HG02759 (cell line): ENCODE measurements at regions not wholly inside any gene's neighbourhood (a gene's known extent, or its start where the extent isn't known, plus 50 kb on each side); places are given as distances from the start of the nearest gene placed in this dataset.
"Not testable (repeated sequence)": the region's sequence is repeated elsewhere in the genome, so short reads cannot be mapped to it uniquely, and the experiment has no call there.

Experiments used
- ATAC-seq: cut with Tn5 transposase; IDR thresholded peaks from one replicate; pipeline ENCODE4 v1.9.1; 2021; ENCODE audit warnings: mild to moderate bottlenecking, moderate library complexity; ENCODE audit not compliant: unreplicated experiment

DNA sequence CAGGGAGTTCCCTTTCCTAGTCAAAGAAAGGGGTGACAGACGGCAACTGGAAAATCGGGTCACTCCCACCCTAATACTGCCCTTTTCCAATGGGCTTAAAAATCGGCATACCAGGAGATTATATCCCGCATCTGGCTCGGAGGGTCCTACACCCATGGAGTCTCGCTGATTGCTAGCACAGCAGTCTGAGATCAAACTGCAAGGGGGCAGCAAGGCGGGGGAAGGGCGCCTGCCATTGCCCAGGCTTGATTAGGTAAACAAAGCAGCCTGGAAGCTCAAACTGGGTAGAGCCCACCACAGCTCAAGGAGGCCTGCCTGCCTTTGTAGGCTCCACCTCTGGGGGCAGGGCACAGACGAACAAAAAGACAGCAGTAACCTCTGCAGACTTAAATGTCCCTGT, 831.3 kb downstream of the TTLL7 start:
- ATAC-seq, result not testable (repeated sequence)

DNA sequence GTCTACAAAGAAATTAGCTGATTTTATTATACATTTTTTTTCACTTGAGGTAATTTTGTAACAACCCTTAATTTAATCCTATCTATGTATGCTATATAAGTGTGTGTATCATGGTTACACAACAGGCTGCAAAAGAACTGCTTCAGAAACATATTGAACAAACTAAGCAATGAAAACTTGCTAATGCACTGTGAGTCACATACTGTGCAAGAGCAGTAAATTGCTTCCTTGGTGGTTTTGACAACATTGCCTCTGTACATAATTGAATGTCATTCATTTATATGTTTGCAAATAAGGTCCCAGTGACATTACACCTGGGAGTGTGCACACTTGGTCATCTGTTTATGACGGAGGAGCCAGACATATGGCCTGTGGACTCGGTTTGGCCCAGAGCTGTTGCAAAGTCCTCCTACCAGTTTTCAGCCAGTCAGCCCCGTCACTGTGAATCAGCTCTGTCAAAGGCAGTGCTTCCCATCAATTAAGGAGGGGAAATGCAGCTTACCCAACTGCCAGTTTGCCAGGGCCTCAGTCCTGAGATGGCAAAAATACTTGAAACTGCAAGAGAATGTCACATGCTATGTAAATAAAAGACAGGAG, 835.0 kb downstream of the TTLL7 start:
- not testable (repeated sequence) for ATAC-seq

DNA sequence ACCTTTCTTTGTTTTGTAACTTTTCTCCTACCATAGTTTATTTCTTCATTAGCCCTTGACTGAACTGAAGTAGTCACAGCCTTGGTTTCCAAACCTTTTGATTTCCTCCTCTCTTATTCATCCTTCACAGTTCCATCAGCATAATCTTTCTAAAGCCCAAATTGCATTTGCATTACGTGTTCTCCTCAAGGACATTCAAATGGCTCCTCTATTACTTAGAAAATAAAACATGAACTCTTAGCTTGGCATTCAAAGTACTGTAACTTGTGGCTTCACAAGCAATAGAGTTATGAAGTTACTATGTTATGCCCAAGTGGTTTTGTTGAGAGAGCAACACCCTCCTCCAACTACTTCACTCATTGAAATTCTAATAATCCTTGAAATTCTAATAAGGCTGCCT, 840.0 kb downstream of the TTLL7 start:
- not testable (repeated sequence) for ATAC-seq

DNA sequence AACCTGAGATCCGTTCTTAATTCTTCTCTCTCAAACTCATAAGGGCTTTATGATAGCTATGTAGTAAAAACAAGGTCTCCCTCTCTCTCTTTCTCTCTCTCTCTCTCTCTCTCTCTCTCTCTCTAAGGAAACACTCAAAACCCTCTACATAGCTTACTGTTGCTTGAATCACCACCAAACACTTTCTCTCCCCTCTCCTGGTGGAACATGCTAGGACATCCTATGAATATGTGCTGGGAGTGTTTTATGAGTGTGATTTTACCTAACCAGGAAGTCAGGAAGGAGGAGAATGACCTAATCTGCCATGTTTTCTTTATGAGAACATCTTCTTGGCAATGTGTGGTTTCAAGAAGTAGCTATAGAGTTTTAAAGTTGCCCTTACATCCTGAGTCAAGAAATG, 844.6 kb downstream of the TTLL7 start:
- not testable (repeated sequence) for ATAC-seq

DNA sequence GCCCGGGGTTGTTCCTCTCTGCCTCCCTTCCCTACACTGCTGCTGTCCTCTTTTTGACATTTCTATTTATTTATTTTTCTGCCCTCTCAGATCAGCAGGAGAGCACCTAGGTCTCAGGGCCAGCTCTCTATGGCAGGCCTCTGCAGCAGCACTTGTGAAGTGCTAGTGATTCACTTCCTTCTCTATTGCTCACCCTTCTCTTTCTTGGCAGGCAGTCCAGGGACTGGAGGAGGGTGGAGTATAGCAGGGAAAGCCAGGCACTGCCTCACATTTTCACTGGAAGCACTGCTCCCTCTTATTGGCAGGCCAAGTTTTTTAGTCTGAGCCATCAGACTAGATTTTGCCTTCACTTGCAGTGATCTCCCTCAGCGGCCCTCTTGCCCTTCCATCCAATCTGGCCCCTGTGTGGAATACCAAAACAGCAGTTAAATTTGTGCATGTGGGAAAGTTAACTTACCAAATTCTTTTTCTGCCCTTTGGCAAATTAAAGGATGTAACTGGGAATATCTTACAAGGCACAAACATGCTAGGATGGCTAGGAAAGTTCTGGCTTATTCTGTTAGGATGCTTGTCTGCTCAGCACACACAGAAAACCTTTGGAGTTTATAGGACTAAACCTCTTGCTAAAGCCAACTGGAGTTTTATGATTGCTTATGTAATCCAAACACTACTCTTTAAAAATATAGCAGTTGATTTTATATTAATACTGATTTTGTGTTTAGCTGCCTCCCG, 847.6 kb downstream of the TTLL7 start:
- not testable (repeated sequence) for ATAC-seq

DNA sequence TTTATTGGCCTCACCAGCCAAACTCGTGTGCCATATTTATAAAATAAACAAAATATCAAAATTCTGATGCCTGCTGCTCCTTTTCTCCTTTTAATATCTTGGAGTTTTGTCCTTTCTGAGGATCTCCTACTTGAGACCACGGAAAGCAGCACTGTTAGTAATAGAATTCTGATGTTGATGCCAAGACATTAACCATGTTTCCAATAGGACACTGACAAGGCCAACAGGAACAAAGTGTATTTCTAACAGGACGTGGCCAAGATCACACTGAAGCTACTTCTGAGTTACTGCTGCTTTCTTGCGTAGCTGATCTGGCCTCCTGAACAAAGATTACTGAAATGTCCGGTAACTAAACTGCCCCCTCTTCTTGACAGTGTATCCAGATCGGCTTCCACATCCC, 848.5 kb downstream of the TTLL7 start:
- not testable (repeated sequence) for ATAC-seq

DNA sequence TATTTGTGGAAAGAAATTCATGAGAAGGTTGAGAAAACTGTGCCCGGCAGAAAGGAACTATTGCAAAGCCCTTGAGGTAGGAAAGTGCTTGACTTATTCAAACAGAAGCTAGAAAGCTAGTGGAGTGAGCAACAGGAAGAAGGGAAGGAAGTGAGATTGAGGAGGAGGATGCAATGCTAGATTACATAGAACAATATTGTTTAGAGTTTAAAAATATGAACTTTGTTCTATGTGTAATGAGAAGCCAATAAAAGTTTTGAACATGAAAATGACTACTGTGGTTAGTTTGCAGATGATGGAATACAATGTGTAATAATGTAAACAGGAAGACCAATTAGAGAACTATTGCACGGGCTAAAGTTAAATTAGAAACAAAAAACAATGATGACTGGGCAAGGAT, 853.1 kb downstream of the TTLL7 start:
- ATAC-seq, result not testable (repeated sequence)

DNA sequence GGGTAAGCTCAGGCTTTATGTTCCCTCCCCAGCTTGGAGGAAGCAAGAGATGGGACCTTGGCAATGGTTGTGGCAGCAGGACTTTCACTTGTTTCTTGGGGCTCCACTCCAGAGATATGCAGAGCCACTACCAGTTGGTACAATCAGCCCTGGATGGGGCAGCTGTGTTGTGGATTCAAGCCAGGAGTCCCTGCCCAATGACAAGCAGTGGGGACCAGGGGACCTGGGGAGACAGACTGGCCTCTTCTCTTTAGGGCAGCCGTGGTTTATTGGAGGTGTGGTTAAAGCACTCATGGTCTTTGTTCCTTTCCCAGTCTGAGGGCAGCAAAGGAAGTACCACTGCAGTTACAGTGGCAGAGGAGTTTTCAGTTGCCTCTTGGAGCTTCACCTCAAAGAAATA, 856.1 kb downstream of the TTLL7 start:
- not testable (repeated sequence) for ATAC-seq

DNA sequence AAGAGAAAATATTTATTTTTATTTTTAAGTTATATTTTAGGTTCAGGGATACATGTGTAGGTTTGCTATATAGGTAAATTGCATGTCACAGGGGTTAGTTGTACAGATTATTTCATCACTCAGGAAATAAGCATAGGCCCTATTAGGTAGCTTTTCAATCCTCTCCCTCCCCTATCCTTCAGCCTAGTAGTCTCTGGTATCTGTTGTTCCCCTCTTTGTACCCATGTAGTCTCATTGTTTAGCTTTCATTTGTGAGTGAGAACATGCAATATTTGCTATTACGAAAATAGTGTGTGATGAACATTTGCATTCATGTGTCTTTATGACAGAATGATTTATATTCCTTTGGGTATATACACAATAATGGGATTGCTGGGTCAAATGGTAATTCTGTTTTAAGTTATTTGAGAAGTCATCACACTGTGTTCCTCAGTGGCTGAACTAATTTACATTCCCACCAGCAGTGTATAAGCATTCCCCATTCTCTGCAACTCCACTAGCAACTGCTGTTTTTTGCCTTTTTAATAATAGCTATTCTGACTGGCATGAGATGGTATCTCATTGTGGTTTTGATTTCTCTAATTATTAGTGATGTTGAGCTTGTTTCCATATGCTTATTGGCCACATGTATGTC, 863.3 kb downstream of the TTLL7 start:
- ATAC-seq, result not testable (repeated sequence)

DNA sequence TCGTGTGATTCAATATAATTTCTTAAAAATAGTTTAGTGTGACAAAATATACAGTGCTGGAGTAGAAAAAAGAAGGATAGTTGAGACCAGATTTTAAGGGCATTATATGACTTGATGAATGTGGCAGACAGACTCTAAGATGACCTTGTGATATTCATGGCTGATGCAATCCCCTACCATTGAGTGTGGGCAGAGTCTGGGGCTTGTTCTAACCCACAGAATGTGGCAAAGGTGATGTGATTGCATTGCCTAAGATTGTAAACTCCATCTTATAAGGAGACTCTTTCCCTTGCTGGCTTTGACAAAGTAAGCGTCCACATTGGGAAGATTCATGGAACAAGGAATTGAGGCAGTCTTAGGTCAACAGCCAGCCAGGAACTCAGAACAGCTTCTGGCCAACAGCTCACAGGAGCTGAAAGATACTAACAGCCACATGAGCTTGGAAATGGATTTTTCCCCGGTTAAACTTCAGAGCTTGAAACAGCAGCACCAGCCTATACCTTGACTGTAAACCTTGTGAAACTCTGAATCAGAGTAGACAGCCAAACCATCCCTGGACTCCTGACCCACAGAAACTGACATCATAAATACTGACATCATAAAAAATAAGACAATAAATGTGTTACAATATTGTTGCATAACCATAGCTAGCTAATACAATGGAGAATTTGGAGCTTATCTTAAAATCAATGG, 864.5 kb downstream of the TTLL7 start:
- ATAC-seq, result not testable (repeated sequence)

DNA sequence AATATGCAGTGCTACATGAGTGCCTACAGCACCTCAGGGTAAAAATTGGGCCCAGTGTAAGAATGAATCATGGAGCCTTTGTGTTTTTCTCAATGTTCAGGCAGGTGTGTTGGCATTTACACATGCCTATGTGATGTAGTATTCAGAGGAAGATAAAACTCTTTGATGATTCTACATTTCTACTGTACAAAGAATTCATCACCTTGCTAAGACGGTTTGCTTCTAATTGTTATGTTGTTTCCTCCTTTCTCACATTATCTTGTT, 867.3 kb downstream of the TTLL7 start:
- ATAC-seq, result no peak

DNA sequence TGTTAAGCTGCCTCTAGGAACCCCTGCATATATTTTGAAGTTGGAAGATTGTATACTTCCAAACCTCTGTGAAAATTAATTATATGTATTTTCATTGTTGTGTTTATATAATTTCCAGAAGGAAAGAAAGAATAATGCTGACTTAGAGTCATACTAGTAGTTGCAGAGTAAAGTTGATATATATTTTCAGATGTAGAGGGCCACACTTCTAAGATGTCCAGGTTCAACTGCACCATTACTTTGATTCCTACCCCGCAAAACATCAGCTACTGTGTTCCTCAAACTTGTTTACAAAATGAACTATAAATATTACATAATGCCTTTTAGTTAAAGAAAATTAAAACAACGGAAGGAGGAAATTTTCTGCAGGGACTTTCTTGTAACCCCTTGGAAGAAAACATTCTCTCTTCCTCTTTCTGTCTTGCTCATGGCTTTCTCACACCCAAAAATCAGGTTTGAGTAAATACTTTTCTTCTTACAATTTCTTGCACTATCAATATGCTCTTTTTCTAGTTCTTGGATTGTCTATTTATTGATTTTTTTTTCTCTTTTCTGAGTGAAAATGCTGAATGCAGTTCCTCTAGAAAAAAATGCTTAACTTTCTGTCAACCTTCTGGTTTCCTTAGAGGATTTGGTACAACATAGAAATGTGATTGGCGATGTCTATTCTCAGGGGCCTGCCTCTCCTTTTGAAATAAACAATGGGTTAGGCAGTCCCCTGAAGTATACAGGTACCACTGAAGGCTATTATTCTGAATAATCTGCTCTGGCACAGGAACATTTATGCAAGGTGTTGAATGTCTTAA, 867.8 kb downstream of the TTLL7 start:
- no peak for ATAC-seq

DNA sequence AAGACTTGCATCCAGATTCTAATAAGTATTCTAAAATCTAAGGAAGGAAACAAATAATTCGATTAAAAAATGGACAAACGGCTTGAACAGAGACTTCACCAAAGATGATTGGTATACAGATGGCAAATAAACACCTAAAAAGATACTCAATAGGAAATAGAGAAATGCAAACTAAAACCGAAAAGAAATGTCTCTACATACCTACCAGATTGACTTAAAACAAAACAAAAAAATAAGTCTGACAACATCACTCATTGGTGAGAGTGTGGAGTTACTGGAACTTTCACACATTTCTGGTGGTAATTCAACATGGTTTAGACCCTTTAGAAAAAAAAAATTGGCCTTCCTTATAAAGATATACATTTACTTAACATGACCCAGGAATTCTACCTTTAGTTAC, 869.8 kb downstream of the TTLL7 start:
- no peak for ATAC-seq

DNA sequence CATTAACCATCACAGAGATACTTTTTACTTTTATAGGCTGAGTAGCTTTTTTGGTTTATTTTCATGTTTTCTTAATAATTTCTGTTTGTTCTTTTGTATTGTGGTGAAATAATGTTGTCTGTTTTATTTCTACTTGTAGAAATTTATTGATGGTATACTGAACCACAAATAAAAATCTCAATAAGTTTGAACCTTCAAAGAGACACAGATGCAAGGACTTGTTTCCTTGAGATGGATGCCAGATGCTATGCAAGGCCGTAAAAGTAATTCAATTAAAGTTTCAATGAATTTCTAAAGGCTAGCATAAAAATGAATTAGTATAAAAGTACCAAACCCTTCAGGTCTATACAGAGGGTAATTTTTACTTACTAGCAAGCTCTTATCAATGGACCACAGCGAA, 873.5 kb downstream of the TTLL7 start:
- no peak for ATAC-seq

DNA sequence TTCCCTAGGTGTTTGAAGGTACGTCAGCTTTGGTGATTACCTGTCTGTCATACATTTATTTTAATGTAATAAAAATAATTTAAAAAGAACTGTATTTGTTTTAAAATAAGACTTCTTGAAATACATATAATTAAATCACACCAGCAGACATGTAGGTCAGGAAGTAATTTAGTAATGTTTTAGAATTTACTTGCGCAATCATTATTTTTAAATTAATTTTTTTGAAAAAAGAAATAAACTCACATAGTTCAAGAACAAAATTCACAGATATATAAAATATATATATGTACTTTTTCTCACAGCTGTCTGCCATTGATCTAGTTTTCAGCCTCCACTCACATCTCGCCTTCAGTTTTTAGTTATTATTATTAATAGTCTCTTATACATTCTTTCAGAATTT, 875.9 kb downstream of the TTLL7 start:
- no peak for ATAC-seq

DNA sequence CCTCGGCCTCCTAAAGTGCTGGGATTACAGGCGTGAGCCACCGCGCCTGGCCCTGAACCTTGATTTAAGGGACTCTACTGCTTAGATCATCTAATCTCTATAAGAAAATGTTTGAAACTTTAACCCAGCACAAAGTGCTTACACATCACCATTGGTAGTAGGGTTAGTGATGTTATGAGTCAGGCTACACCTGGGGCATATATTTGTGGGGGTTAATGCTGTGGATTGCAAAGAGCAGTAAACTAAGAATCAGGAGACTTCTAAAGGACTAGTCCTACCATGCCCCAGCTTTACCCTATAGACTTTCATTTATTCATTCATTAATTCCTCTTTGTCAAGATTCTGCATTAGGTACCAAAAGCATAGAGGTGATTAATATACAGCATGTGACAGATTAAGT, 880.5 kb downstream of the TTLL7 start:
- ATAC-seq, result no peak

DNA sequence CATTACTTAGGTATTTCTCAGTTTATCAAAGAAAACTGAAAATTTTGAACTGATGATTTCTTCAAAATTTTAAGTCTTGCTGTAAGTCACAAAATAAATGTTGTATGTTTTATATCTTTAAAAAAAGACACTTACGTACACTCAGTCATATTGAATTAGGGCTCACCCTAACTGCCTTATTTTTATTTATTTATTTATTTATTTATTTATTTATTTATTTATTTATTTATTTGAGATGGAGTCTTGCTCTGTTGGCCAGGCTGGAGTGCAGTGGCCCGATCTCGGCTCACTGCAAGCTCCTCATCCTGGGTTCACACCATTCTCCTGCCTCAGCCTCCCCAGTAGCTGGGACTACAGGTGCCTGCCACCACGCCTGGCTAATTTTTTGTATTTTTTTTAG, 881.9 kb downstream of the TTLL7 start:
- ATAC-seq, result not testable (repeated sequence)

DNA sequence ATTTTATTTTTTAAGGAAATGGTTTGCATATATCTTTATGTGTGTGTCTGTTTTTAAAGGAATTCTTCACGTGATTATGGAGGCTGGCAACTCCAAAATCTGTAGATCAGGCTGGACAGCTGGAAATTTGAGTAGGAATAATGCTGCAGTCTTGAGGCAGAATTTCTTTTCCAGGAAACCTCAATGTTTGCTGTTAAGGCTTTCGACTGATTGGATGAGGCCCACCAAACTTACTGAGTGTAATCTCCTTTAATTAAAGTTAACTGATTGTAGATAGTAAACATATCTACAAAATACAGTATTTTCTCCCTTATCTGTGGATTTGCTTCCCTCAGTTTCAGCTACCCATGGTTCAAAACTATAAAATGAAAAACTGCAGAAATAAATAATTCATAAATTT, 883.1 kb downstream of the TTLL7 start:
- no peak for ATAC-seq

DNA sequence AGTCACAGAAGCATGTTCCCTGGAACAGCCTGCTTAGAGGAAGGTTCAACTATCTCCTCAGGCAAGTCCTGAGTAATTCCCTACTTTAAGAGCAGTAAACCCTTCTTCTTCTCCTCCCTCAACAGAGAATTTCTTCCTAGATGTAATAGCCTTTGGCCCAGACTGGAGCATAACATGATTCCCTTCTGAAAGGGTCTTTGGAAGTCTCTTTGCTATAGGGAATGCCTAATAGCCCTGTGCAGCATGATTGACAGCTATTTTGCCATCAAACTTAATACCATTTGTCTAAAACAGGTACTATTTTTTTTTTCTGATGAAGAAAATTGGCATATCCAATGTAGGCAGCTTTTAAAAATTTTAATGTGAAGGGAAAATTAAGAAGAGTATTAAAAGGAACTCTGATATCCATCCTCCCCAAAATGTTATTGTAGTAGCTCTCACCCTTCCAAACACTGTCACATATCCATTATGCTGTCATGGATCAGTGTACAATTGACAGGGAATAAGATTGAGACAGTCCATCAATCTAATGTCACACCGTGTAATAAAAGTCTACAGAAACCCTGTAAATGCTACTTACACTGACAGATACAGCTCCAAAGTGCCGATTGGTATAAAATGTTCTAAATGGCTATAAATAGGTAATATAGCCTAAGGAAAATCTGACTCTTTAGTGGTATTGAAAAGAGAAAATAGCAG, 884.6 kb downstream of the TTLL7 start:
- no peak for ATAC-seq

DNA sequence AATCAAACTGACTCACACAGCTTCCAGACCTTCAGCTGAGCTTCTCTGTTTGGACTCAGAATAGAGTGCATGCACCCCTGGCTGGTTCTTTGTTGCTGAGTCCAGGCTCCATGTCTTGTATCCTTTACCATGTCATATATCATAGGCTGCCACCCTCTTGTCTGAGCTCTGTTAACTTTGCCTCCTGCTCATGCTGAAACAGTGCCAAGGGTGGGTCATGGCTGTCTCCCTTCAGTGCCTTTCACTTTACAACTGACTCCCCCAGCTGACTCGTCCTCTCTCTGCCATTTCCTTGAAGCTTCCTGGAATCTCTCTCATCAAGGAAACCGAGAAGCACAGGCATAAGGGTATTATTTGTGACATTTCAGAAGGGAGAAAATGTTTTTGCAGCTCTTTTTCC, 885.3 kb downstream of the TTLL7 start:
- ATAC-seq, result no peak
